H1 (cell line): ENCODE measurements at regions not wholly inside any gene's neighbourhood (a gene's known extent, or its start where the extent isn't known, plus 50 kb on each side); places are given as distances from the start of the nearest gene placed in this dataset.

Experiments used
- CBX5 ChIP-seq: fragments of 300-800, 300-1000 bp; sonication (generic); IDR thresholded peaks from 2 replicates; pipeline ENCODE4 v1.7.1; 2016; ENCODE audit warnings: antibody characterized with exemption, low read length, low read depth
- EZH2 ChIP-seq: fragments of 200-600 bp; sonication (generic); IDR thresholded peaks from 2 replicates; pipeline ENCODE4 v1.7.1; 2012; ENCODE audit warnings: low read depth, mild to moderate bottlenecking, moderate library complexity, low read length, inconsistent platforms; ENCODE audit not compliant: severe bottlenecking
- GABPA ChIP-seq: IDR thresholded peaks from 2 replicates; pipeline ENCODE4 v1.6.1; 2011; ENCODE audit warnings: mild to moderate bottlenecking, low read length, moderate library complexity, borderline replicate concordance; ENCODE audit not compliant: insufficient read depth
- POU5F1 ChIP-seq: IDR thresholded peaks from 2 replicates; pipeline ENCODE4 v1.6.1; 2011; ENCODE audit warnings: low read depth, mild to moderate bottlenecking, low read length, moderate library complexity
- SIX5 ChIP-seq: IDR thresholded peaks from 2 replicates; pipeline ENCODE4 v1.6.1; 2011; ENCODE audit warnings: mild to moderate bottlenecking, low read depth, low read length
- ZNF274 ChIP-seq: IDR thresholded peaks from 2 replicates; pipeline ENCODE4 v1.7.0; 2012; ENCODE audit warnings: low read length, borderline replicate concordance; ENCODE audit errors: extremely low read depth

DNA sequence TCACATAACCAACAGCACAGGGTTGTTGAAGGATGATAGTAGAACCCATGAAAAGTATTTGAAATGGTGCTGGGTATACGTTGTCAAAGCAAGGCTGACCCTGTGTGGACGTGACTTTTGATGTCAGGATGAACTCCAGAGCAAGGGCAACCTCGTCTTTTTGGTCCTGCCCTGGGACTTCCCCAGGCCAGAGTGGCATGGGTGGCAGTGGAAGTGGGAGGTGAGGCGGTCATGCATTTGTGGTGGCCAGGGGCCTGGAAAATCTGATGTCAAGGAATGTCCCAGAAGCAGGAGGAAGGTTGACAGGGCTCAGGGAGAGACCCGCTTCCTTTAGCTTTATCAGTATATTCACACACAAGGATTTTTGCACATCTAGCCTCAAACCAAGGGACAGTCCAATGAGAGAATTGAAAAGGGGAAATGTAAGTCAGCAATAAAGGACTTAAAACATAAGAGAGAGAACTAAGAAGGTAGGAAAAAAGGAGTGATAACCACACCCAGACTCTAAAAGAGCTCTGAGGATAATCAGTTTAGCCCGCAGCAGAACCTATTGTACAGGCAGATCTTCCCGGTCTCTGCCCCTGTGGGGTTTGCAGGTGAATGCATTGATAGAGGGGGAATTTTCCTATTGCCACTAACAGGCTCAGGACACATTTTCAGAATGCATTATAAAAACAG, 98.8 kb upstream of the HDGFL1 start (continued):
- TF ChIP-seq GABPA (no peak), SIX5 (no peak), CBX5 (no peak), EZH2 (no peak), ZNF274 (no peak), POU5F1 (no peak)
